ENCODE measurements at regions not wholly inside any gene's neighbourhood (a gene's known extent, or its start where the extent isn't known, plus 50 kb on each side); places are given as distances from the start of the nearest gene placed in this dataset.

DNA sequence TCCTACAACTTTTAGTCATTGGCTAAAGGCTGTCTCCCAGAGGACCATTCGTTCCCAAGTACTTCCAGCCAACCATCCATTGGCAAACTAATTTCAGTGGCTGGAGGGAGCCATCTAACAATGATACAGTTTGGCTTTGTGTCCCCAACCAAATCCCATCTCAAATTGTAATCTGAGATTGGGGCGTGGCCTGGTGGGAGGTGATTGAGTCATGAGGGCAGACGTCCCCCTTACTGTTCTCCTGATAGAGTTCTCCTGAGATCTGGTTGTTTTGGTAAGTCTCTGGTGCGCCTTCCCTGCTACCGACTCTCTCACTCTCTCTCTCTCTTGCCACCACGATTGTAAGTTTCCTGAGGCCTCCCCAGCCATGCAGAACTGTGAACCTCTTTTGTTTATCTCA lies 99.7 kb upstream of the FUT8 start:
- no peak for DNase-seq (ENCODE audit: low read depth in 2 of 2)

DNA sequence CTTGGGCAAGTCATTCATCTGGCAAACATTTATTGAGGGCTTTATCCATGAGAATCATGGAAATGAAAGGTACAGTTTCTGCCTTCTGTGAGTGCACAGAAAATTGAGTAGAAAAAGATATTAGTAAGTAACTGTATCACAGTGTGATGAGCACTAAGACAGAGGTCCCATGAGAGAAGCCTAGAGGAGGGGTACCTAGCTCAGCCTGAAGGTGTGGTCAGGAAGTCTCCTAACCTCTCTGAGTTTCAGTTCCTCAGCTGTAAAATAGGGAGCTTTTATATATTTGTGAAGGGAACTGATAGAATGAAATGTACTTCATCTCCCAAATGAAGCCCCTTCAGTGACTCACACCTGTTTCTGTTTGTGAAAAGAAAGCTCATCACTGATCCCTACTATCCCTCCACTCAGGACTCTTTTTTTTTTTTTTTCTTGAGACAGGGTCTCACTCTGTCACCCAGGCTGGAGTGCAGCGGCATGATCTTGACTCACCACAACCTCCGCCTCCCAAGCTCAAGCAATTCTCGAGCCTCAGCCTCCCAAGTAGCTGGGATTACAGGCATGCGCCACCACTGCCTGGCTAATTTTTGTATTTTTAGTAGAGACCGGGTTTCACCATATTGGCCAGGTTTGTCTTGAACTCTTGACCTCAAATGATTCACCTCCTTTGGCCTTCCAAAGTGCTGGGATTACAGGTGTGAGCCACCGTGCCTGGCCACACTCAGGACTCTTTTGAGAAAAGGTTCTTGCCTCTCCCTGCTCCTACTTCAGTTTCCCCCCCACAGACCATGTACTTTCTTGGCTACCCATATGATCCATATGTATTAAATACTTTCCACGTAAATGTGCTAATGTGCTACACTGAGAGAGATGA lies 93.7 kb upstream of the FUT8 start:
- no peak for DNase-seq (ENCODE audit: low read depth in 2 of 2)

DNA sequence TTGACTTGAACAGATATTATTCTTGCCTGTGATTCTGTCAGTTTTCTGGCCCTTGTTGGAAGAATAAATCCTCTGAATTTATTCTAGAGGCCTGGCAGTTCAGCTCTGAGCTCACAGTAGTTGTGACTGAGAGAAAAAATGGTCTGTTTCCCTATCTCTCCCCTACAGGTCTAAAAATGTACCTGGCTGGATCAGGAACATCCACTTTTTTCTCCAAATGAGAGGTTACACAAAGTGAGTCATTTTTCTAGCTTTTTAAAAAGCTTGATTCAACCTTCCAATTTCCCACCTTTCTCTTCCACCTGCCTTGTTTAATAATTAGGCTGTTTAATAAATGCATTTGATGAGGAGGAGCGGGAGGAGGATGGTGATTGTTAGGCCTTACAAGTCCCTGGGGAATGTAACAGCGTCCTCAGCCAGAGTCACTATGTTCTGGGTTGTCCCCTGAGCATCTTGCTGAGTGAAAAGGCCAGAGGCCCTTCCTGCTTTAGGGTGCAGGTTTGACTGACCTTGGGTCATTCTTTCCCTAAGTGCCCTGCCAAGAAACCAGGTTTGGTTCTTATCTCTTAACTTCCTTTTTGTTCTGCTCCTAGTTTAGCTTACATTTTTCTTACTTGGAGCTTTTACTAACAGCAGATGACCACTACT lies 91.7 kb upstream of the FUT8 start:
- DNase-seq (ENCODE audit: low read depth in 2 of 2), result no peak

DNA sequence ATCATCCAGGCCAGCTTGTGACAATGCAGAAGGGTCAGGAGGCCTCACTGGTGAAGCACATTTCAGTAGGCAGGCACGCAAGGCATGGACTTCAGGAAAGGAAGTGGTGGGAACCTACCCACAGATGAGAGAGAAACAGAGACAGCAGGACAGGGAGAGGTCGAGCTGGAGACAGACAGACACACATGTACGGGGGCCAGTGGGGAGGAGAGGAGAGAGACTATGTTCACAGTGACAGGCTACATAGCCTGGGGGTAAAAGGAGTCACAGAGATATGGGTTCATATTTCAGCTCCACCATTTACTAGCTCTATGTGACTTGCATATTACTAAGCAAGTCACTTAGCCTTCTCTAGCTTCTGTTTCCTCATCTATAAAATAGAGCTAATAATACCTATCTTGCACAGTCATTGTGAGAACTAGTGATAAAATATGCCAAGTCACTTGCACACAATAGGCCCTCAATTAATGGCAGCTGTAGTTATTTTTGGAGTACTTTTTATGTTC lies 91.1 kb upstream of the FUT8 start:
- DNase-seq (ENCODE audit: low read depth in 2 of 2), result no peak

DNA sequence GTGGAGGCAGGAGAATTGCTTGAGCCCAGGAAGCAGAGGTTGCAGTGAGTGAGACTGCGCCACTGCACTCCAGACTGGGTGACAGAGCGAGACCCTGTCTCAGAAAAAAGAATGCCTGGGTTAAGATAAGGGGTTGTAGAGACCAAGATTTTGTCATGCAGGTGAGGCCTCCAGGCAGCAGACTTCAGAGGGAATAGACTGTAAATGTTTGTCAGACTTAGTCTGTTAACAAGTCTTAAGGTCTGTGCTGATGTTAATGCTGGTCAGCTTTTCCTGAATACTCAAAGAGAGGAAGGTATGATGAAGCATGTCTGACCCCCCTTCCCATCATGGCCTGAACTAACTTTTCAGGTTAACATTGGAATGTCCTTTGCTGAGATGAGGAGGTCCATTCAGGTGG lies 83.0 kb upstream of the FUT8 start:
- DNase-seq (ENCODE audit: low read depth in 2 of 2), result no peak

DNA sequence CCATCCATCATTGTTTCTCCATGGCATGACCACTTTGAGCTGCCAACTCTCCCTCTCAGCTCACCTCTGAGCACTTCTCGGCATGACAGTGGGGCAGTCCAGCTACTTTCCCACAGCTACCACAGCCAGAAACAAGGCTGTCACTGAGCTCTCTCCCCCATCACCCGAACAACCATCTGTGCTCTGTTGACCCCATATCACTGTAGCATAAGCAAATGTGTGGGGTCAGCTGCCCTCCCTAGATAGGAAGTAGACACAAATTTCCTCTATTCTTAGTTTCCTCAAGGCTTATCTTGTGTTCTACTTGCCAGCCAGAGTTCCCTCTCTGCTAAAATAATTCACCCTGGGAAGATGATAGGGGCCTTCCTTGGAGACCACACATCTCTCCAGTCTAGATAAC lies 82.6 kb upstream of the FUT8 start:
- no peak for DNase-seq (ENCODE audit: low read depth in 2 of 2)

DNA sequence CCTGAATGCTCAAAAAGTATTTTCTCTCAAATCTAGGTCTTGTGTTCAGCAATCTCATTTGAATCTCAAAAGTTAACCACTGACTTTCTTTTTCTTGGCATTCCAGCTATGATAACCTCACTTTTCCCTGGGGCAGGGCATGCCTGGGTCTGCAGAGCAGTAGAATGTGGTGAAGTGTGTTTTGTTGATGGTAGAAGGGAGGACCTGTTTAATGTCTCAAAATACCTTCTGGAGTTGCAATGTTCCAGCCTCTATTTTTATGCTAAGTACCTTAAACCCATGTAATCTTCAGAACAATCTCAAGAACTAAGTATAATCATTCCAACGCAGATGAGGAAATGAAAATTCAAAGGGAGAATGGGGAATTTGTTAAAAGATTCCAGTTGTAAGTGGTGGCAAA lies 82.1 kb upstream of the FUT8 start:
- DNase-seq (ENCODE audit: low read depth in 2 of 2), result no peak

DNA sequence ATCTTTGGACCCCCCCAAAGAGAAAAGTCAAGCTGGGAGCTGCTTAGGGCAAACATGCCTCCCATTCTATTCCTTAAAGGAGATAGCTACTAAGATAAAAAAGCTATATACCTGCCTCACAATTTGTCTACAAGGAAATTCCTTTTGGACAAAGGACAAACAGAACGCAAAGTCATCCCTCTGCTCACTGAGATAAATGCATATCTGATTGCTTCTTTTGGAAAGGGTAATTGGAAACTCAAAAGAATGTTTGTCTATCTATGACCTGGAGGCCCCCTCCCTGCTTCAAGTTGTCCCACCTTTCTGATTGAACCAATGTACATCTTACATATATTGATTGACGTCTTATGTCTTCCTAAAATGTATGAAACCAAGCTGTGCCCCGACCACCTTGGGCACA lies 80.9 kb upstream of the FUT8 start:
- DNase-seq (ENCODE audit: low read depth in 2 of 2), result no peak

DNA sequence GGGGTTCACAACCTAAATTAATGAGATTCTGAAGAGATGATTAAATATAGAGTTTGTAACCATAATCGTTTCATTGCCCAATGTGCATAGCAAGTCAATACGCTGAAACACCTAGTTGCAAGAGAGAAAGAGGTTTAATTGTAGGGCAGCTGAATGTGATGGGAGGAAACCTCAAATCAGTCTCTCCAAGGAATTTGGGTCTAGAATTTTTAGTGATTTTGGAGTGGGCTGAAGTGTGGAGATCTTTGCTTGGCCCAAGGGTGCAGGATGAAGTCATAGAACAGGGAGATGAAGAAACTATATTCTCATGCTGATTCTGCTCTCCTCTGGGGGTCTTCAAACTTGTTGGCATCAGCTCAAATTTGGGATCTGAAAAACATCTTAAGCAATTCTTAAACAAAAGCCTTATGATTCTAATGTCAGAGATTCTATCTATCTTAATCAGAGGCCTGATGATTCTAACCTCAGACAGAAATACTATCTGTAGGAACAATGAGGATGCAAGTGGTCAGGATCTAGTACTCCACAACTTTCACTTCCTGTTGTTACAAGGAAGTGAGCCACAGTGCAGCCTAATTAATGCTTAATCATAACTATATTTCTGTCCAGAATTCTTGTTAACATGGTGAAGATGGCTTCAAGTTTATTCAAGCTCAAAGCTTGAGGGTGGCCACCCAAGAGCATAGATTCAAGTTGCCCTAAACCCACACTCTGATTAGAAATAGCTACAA lies 80.2 kb upstream of the FUT8 start:
- DNase-seq (ENCODE audit: low read depth in 2 of 2), result no peak

DNA sequence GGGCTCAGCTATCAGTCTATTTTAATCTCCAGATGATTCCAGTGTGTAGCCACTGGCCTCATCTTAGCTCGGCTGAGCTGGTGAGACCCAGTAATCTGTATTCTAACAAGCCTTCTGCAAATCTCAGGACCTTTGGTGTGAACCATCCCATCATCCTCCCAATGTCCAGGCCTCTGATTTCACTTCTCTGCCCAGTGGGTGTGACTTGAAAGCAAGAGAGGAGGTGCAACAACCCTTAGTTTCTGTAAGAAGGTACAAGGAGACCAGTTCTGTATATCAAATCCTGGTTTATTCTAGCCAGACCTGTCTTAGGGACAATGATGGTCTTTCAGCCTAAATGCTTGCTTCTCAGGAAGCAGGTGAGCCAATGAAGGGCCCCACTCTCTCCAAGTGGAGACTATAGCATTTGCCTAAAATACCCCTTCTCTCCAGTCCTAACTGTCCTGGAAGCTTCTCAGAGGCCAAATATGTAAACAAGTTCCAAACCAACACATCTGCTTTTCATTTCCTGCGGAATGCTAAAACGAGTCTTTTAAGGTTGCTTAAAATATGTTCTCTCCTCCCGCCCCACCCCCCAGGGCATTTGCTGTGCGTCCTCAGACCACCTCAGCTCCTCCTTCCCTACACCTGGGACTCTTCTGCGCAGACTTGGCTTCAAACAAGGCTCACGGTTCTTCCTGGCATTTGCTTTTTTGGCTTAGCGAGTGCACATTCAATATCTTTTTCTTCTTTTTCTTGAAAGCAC lies 78.4 kb upstream of the FUT8 start:
- no peak for DNase-seq (ENCODE audit: low read depth in 2 of 2)

DNA sequence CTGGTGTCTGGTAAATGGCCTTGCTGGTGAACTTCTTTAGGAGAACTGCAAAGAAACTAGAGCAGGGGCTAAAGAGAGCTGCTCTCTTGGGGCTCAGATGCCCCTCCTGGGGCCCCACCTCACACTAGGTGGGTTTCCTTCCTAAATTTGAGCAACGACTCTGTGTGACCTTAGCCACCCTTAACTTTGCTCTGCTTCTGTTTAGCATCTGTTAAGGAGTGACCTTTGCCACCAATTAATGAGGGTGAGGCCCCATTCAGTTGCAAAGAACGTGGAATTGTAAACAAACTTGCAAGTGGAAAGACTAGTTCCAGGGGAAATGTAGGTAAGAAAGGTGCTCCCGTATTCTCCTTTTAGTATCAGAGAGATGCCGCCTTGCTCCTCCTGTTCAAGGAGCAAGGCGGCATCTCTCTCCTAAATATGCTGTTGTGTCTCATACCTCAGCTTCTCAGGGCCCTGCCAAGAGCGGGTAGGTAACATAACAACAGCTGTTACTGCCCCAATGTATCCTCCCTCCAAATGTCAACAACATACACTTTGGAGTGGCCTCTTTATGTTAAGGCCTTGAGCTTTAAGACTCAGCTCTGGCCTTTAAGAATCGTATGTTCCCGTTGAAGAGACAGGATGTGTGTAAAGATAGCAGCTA lies 77.6 kb upstream of the FUT8 start:
- DNase-seq (ENCODE audit: low read depth in 2 of 2), result no peak

DNA sequence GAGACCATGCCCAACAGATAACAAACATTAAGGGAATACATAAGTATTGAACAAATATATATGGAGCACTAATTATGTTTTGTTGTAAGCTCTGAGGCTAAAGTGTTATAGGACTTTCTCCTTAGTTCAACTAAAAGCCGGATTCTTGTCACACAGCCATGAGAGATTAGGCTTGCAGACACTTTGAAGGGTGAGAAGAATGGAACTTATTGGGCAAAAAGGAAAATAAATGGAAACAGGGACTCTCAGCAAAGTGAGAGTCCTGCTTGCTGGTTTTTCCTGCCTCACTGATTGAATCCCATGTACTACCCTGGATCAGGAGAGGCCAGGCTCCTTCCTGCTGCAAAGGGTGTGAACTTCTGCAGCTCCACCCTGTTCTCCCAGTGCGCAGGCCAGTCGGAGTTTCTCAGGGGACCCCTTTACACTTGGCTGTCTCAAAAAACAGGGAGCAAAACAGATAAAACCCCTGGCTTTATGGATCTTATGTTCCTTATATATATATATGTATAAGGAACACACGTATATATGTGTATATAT lies 77.1 kb upstream of the FUT8 start:
- DNase-seq (ENCODE audit: low read depth in 2 of 2), result no peak

DNA sequence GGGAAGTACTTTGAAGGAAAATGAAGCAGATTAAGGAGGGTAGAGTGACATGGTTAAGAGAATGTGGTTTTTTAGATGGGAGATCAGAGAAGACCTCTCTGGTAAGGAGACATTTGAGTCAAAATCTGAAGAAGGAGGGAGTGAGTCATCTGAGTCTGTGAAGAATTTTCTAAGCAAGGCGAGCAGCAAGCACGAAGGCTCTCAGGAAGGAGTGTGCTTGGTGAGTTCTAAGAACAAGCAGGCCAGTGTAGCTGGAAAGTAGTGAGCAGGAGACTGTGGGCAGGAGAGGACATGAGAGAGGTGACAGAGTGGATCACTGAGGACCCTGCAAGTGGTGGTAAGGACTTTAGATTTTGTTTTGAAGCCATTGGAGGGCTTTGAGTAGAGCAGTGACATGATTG lies 76.3 kb upstream of the FUT8 start:
- peak; percentile 47 to 52 for DNase-seq (ENCODE audit: low read depth in 2 of 2)

DNA sequence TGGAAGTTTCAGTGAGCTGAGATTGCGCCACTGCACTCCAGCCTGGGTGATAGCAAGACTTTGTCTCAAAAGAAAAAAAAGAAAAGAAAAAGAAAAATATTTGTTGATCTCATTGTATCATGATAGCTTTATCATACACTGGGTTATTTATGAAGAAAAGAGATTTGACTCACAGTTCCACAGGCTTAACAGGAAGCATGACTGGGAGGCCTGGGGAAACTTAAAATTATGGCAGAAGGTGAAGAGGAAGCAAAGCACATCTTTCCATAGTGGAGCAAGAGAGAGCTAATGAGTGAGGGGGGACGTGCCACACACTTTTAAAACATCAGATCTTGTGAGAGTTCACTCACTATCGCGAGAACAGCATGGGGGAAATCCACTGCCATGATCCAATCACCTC lies 72.7 kb upstream of the FUT8 start:
- DNase-seq (ENCODE audit: low read depth in 2 of 2), result no peak

DNA sequence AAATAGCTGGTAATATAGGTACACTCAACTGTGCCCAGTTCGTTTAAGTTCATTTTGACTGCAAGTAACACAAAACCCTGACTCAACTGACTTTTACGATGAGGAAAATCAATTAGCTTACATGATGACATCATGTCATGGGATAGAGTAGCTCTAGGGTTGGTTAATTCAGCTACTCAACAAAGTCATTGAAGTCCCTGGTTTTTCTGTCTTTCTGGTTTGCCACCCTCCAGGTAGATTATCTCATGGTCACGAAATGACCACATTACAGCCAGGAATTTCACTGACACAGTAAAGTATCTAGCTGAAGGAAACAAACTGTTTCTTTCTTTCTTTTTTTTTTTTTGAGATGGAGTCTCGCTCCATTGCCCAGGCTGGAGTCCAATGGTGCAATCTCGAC lies 68.5 kb upstream of the FUT8 start:
- DNase-seq (ENCODE audit: low read depth in 2 of 2), result no peak

DNA sequence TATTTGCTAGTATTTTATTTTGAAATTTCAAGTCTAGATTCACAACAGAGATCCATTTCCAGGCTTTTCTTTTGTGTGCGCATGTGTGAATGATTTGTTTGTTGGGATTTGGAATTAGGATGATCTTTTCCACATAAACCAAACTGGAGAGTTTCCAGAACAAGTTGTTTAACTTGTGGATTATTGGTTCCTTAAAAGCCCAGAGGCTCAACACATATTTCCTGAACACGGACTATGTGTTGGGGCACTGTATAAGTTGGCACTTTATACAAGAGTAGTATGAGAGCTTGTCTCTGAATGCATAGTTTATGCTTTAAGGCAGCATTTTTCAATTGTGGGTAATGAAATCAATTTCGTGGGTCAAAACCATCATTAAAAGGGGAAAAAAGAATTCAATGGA lies 67.3 kb upstream of the FUT8 start:
- no peak for DNase-seq (ENCODE audit: low read depth in 2 of 2)

DNA sequence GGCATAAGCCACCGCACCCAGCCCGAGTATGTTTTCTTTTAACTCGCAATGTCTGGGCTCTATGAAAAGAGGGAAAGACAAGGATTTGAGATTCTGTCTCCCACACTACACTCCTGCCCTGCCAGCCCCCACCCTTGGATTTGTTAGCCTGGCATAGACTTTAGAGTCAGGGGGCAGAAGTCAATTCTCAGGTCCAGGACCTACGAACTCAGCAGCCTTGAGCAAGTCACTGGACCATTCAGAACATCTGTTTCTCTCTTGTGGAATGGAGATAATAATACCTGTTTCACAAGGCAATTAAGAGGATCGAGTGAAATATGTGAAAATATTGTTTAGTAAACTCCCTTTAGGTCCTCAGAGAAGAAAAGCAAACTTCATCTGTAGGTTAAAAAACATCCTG lies 66.1 kb upstream of the FUT8 start:
- DNase-seq (ENCODE audit: low read depth in 2 of 2), result no peak

DNA sequence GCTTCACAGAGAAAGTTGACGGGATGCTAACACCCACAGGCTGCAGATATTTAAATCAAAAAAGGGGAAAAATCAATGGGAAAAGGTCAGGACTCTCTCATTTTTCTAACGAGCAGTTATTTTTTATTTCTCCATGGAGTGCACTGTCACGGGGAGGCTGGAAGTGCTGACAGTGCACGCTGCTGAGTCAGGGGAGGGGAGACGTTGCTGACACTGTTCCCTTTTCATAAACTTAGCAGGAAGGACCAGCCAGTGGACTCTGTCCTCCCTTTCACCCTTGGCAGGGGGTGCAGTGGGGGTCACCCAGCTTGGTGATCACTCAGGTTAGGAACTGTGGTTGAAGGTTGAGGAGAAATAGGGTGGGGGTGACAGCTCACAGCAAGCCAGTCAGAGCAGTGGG lies 65.6 kb upstream of the FUT8 start:
- DNase-seq (ENCODE audit: low read depth in 2 of 2), result no peak

DNA sequence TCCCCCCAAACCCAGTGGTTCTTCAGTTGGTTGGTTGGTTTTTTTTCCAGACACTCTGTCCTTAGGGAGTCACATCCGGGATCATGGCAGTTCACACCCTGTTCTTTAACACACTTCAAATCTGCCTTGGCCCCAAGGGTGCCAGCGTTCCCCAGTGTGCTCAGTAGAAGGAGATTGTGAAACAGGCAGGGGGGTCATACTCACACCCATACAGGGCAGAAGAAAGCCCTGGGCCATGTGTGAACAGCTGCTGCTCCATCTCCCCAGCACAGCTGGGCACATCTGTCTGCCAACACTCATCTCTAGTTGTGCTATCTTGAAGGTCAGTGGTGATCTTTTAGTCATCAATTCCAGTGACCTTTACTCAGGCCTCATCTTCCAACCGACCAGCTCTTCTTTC lies 64.4 kb upstream of the FUT8 start:
- no peak for DNase-seq (ENCODE audit: low read depth in 2 of 2)

DNA sequence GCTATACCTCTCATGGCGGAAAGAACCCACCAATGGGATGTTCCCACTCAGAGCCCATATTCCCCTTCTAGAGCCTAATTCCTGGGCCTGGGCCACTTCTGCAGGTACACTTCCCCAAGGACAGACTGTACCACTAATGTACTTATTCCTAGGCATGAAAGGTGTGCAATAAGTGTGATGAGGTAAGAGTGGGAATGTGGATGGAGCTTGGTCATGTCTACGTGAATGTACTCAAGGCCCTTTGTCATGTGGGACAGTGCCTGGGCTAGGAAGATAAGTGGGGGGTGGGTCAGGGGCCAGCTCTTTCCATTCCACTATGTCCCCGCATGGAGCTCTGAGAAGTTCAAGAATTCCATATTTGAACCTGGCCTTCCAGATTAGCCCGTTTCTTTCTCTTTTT lies 63.4 kb upstream of the FUT8 start:
- DNase-seq (ENCODE audit: low read depth in 2 of 2), result no peak

DNA sequence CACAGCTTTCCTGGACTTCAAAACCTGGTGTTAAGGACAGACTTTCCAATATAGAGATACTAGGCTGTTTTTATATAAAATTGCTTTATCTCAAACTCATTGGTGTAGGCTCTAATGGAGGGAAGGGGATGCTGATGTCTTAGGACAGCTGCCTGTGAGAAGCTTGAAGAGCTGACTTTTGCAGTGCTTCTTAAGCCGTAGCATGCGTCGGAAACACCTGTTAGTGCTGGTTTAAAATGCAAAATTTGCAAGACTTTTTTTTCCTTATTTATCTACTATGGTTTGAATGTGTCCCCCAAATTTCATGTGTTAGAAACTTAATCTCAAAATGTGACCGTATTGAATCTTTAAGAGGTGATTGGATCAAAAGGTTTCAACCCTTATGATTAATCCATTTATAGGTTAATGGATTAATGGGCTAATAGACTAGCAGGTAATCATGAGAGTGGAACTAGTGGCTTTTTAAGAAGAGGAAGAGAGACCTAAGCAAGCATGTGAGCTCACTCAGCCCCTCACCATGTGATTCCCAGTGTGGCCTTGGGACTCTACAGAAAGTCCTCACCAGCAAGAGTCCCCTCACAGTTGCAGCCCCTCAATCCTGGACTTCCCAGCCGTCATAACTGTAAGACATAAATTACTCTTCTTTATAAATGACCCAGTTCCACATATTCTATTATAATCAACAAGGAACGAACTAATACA lies 60.9 kb upstream of the FUT8 start:
- DNase-seq (ENCODE audit: low read depth in 2 of 2), result no peak
